ENCODE measurements at regions not wholly inside any gene's neighbourhood (a gene's known extent, or its start where the extent isn't known, plus 50 kb on each side); places are given as distances from the start of the nearest gene placed in this dataset.

- POLR2A ChIA-PET = no interaction called here
- H3K27me3 Mint-ChIP-seq = peaks cover 15 to 33% (median 20%) of the 10 kb centered on the region in 5 donors
These were observed 145.8 kb downstream of the DICER1 start for GRCh38 chr14:95011445-95012006.

DNA sequence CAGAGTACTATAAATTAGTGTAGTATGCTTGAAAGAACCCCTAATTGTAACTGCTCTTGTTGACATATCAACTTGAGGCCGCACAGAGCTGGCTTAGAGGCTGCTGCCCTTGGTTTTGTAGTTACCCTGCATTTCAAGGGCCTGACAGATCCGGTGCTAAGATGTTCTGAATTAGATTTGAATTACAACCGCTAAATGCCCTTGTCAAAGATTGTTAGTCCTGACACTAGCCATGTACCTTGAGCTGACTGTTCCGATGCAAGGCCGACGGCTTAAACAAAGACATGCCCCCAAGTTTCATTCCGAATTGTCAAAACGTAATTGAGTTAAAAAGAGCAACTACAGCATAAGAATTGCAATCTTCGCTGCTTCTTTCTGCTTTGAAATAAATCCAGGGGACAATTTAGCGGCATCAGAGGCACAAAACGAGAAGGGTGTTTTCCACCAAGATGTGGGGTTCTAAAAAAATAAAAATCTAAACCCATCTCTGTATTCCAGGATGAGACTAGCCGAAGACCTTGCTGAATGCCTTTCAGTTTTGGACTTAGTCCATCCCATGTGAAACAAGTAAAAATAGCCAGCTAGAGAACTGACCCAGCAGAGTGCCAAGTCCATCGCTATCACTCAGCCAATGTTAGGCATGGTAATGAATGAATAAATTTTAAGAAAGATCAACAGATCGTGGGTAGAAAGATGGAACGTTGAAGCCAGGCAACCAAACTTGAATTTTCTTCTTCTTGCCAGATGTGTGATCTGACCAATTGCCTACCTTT lies 148.7 kb downstream of the DICER1 start:
- no peaks in the 10 kb centered on the region for H3K27me3 ChIP-seq (ENCODE audit: control insufficient read depth in 2 of 2, insufficient read depth in 2 of 2, low read length in 2 of 2)
- H3K4me3 ChIP-seq (ENCODE audit: low read length) = no peak overlapping the region
- Mint-ChIP-seq H3K4me1 (peaks cover 0 to 3% (median 0%) of the 10 kb centered on the region in 7 donors), H3K27me3 (peaks cover 20 to 39% (median 23%) of the 10 kb centered on the region in 5 donors), H3K36me3 (peaks cover 0 to 5% (median 0%) of the 10 kb centered on the region in 5 donors), H3K9me3 (peaks cover 0 to 7% (median 0%) of the 10 kb centered on the region in 11 donors), H3K4me3 (no peak overlapping the region), H3K27ac (no peak overlapping the region)
- ATAC-seq (no peak), DNase-seq (no peak)
- ChIA-PET CTCF (no interaction called here), POLR2A (no interaction called here)
- H3K9me3 ChIP-seq (ENCODE audit: control insufficient read depth in 2 of 3, low read length in 3 of 3) = no peaks in the 10 kb centered on the region
- no peak overlapping the region for H3K27ac ChIP-seq (ENCODE audit: low read depth, low read length)
- no peaks in the 10 kb centered on the region for H3K4me1 ChIP-seq (ENCODE audit: control insufficient read depth in 2 of 2, insufficient read depth in 2 of 2, low read length in 2 of 2)
- intact Hi-C loops (cut with micrococcal nuclease) = no loop called here
- no peaks in the 10 kb centered on the region for H3K36me3 ChIP-seq (ENCODE audit: control insufficient read depth in 2 of 3, insufficient read depth in 3 of 3, low read length in 3 of 3)

More at GRCh38 chr14:95011445-95012006, 145.8 kb downstream of the DICER1 start:
- H3K4me3 Mint-ChIP-seq = no peak overlapping the region
- H3K9me3 Mint-ChIP-seq = peaks cover 0 to 7% (median 0%) of the 10 kb centered on the region in 11 donors
- CTCF ChIA-PET = no interaction called here
- peaks cover 0 to 5% (median 0%) of the 10 kb centered on the region in 5 donors for H3K36me3 Mint-ChIP-seq
- Histone ChIP-seq H3K9me3 (ENCODE audit: control insufficient read depth in 2 of 3, low read length in 3 of 3) (no peaks in the 10 kb centered on the region), H3K4me1 (ENCODE audit: control insufficient read depth in 2 of 2, insufficient read depth in 2 of 2, low read length in 2 of 2) (no peaks in the 10 kb centered on the region), H3K4me3 (ENCODE audit: low read length) (no peak overlapping the region), H3K27me3 (ENCODE audit: control insufficient read depth in 2 of 2, insufficient read depth in 2 of 2, low read length in 2 of 2) (no peaks in the 10 kb centered on the region), H3K27ac (ENCODE audit: low read depth, low read length) (no peak overlapping the region), H3K36me3 (ENCODE audit: control insufficient read depth in 2 of 3, insufficient read depth in 3 of 3, low read length in 3 of 3) (no peaks in the 10 kb centered on the region)
- no peak for DNase-seq
- intact Hi-C loops (cut with micrococcal nuclease) = no loop called here
- no peak for ATAC-seq
- peaks cover 0 to 3% (median 0%) of the 10 kb centered on the region in 7 donors for H3K4me1 Mint-ChIP-seq
- H3K27ac Mint-ChIP-seq = no peak overlapping the region

- Histone ChIP-seq H3K27ac (ENCODE audit: low read depth, low read length) (no peak overlapping the region), H3K9me3 (ENCODE audit: control insufficient read depth in 2 of 3, low read length in 3 of 3) (no peaks in the 10 kb centered on the region), H3K27me3 (ENCODE audit: control insufficient read depth in 2 of 2, insufficient read depth in 2 of 2, low read length in 2 of 2) (no peaks in the 10 kb centered on the region), H3K4me3 (ENCODE audit: low read length) (no peak overlapping the region), H3K4me1 (ENCODE audit: control insufficient read depth in 2 of 2, insufficient read depth in 2 of 2, low read length in 2 of 2) (no peaks in the 10 kb centered on the region), H3K36me3 (ENCODE audit: control insufficient read depth in 2 of 3, insufficient read depth in 3 of 3, low read length in 3 of 3) (no peaks in the 10 kb centered on the region)
- H3K9me3 Mint-ChIP-seq = peaks cover 0 to 2% (median 0%) of the 10 kb centered on the region in 11 donors
- peaks cover 0 to 1% (median 0%) of the 10 kb centered on the region in 5 donors for H3K36me3 Mint-ChIP-seq
- no peak overlapping the region for H3K27ac Mint-ChIP-seq
- ChIA-PET POLR2A (no interaction called here), CTCF (no interaction called here)
- H3K4me1 Mint-ChIP-seq = peaks cover 0 to 3% (median 0%) of the 10 kb centered on the region in 7 donors
- intact Hi-C loops (cut with micrococcal nuclease) = no loop called here
- H3K4me3 Mint-ChIP-seq = no peak overlapping the region
- no peak for ATAC-seq
- DNase-seq = no peak
- H3K27me3 Mint-ChIP-seq = peaks cover 17 to 34% (median 23%) of the 10 kb centered on the region in 5 donors
These were observed 149.4 kb downstream of the DICER1 start for GRCh38 chr14:95007921-95008320.

DNA sequence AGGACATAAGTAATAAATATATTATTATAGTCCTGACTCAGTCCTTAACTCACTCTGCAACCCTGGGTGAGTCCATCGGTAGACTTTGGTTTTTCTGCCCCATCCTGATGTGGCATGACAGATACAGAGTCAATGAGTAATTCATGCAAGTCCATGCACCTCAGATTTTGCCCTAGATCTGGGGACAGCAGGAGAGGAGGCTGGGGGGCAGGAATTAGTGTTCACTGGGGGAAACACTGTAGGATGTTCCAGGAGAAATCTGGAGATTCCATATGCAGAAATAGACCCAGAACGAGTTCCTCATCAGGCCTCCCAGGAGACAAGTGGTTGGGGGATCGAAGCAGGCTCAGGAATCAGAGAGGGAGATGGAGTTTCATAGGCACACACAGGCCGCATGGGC lies 150.8 kb downstream of the DICER1 start:
- POLR2A ChIA-PET = no interaction called here
- Histone ChIP-seq H3K27ac (ENCODE audit: low read depth, low read length) (no peak overlapping the region), H3K27me3 (ENCODE audit: control insufficient read depth in 2 of 2, insufficient read depth in 2 of 2, low read length in 2 of 2) (no peaks in the 10 kb centered on the region), H3K4me3 (ENCODE audit: low read length) (no peak overlapping the region), H3K9me3 (ENCODE audit: control insufficient read depth in 2 of 3, low read length in 3 of 3) (no peaks in the 10 kb centered on the region), H3K4me1 (ENCODE audit: control insufficient read depth in 2 of 2, insufficient read depth in 2 of 2, low read length in 2 of 2) (no peaks in the 10 kb centered on the region), H3K36me3 (ENCODE audit: control insufficient read depth in 2 of 3, insufficient read depth in 3 of 3, low read length in 3 of 3) (no peaks in the 10 kb centered on the region)
- ATAC-seq (no peak), DNase-seq (no peak)
- Mint-ChIP-seq H3K4me1 (peaks cover 0 to 3% (median 0%) of the 10 kb centered on the region in 7 donors), H3K27me3 (peaks cover 10 to 29% (median 21%) of the 10 kb centered on the region in 5 donors), H3K4me3 (no peak overlapping the region), H3K27ac (no peak overlapping the region), H3K9me3 (peaks cover 0 to 1% (median 0%) of the 10 kb centered on the region in 11 donors), H3K36me3 (no peaks in the 10 kb centered on the region)
- intact Hi-C loops (cut with micrococcal nuclease) = no loop called here
- CTCF ChIA-PET = no interaction called here

GRCh38 chr14:95006051-95006450 lies 151.3 kb downstream of the DICER1 start:
- Mint-ChIP-seq H3K27me3 (peaks cover 13 to 33% (median 21%) of the 10 kb centered on the region in 5 donors), H3K9me3 (peaks cover 0 to 2% (median 0%) of the 10 kb centered on the region in 11 donors), H3K27ac (no peak overlapping the region), H3K36me3 (no peaks in the 10 kb centered on the region), H3K4me1 (peaks cover 0 to 3% (median 0%) of the 10 kb centered on the region in 7 donors), H3K4me3 (no peak overlapping the region)
- Histone ChIP-seq H3K27ac (ENCODE audit: low read depth, low read length) (no peak overlapping the region), H3K4me1 (ENCODE audit: control insufficient read depth in 2 of 2, insufficient read depth in 2 of 2, low read length in 2 of 2) (no peaks in the 10 kb centered on the region), H3K4me3 (ENCODE audit: low read length) (no peak overlapping the region), H3K9me3 (ENCODE audit: control insufficient read depth in 2 of 3, low read length in 3 of 3) (no peaks in the 10 kb centered on the region), H3K27me3 (ENCODE audit: control insufficient read depth in 2 of 2, insufficient read depth in 2 of 2, low read length in 2 of 2) (no peaks in the 10 kb centered on the region), H3K36me3 (ENCODE audit: control insufficient read depth in 2 of 3, insufficient read depth in 3 of 3, low read length in 3 of 3) (no peaks in the 10 kb centered on the region)
- intact Hi-C loops (cut with micrococcal nuclease) = no loop called here
- ChIA-PET CTCF (no interaction called here), POLR2A (no interaction called here)
- DNase-seq = no peak
- no peak for ATAC-seq

GRCh38 chr14:95003099-95003960 lies 154.0 kb downstream of the DICER1 start:
- Histone ChIP-seq H3K27me3 (ENCODE audit: control insufficient read depth in 2 of 2, insufficient read depth in 2 of 2, low read length in 2 of 2) (no peaks in the 10 kb centered on the region), H3K4me3 (ENCODE audit: low read length) (no peak overlapping the region), H3K4me1 (ENCODE audit: control insufficient read depth in 2 of 2, insufficient read depth in 2 of 2, low read length in 2 of 2) (no peaks in the 10 kb centered on the region), H3K9me3 (ENCODE audit: control insufficient read depth in 2 of 3, low read length in 3 of 3) (no peaks in the 10 kb centered on the region), H3K27ac (ENCODE audit: low read depth, low read length) (no peak overlapping the region), H3K36me3 (ENCODE audit: control insufficient read depth in 2 of 3, insufficient read depth in 3 of 3, low read length in 3 of 3) (no peaks in the 10 kb centered on the region)
- Mint-ChIP-seq H3K9me3 (peaks cover 0 to 2% (median 0%) of the 10 kb centered on the region in 11 donors), H3K27me3 (peaks cover 18 to 41% (median 25%) of the 10 kb centered on the region in 5 donors), H3K36me3 (no peaks in the 10 kb centered on the region), H3K4me3 (no peak overlapping the region), H3K27ac (no peak overlapping the region), H3K4me1 (no peaks in the 10 kb centered on the region)
- DNase-seq = no peak
- CTCF ChIA-PET = no interaction called here
- POLR2A ChIA-PET = no interaction called here
- no peak for ATAC-seq
- intact Hi-C loops (cut with micrococcal nuclease) = no loop called here
